ENCODE measurements at regions not wholly inside any gene's neighbourhood (a gene's known extent, or its start where the extent isn't known, plus 50 kb on each side); places are given as distances from the start of the nearest gene placed in this dataset.

DNA sequence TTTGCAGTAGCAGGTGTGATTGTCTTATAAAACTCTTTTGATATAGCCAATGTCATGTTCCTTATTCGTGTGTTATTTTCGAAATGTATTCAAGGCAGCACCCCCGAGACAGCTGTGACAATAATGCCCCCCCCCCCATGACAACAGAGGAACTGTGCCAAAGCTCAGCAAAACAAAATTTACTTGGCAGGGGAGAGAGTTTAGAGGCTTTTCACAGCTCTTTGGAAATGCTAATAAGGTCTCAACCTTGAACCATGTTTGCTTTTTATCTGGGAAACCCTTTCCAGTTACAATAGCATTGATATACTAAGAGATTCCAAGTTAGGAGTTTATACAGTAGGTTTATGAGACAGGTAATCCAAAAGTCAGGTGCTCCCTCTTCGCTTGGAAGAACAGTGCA, 56.4 kb upstream of the USP44 start:
- DNase-seq (ENCODE audit: low read depth in 2 of 2): no peak

DNA sequence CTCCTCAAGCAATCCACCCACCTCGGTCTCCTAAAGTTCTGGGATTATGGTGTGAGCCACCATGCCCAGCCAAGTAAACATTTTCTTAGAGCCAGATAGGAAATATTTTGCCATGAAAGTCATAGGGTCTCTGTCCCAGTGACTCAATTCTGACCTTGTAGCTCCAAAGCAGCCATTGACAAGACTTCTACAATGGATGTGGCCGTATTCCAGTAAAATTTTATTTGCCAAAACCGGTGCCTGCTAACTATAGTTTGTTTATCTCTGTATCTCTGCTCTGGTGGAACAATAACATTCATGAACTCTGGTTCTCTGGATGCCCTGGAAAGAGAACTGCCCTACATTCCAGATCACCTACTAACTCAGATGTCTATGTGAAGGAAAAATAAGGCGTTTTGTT, 54.6 kb upstream of the USP44 start:
- DNase-seq (ENCODE audit: low read depth in 2 of 2): no peak

DNA sequence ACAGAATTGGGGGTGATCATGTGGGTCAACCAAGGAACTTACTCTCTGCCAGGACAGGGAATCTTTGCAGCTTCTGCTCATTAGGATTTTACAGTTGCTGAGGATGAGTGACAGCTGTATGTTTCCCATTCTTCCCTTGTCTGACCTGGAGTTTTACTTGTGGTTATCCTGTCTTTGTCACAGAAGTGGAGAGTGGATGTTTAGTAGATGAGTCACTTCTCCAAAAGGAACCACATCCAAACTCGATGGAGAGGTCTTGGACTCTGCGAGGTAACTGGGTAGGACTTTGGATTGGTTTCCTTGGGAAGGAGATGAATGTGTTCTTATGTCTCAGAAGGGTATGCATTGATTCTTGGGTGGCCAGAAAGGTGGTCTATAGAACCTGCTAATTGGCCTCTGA, 53.8 kb upstream of the USP44 start:
- no peak for DNase-seq (ENCODE audit: low read depth in 2 of 2)

DNA sequence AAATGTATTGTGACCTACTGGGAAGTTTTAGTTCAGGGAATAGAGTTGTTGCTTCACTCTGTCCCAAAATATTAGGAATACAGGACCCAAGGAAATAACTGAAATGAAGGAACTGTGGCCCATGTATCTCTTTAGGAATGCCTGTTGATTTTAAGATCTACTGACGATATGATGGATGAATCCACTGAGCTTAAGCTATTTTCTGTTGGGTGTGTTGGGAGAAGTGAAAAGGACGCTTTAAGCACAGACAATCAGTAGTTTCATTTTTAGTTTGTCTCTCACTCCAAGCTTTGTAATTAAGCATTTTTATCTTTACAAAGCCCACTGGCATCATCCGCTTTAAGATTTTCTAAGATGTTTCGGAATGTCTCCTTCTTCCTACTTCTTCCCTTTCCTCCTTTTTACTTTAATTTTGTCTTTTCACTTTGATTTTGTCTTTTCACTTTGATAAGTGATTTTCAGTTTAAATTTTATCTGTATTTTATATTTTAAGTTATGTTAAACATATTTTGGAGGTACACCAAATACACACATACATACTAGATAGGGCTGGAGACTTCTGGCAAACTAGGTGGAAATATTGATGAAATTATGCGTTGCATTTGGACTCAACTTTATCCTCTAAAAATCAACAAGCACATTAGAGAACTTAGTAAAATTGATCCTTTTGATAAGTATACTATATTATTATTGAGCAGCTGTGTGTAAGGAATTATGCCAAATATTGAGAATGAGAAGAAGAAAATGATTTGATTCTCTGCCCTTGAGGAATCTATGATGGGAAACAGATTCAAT, 52.3 kb upstream of the USP44 start:
- DNase-seq (ENCODE audit: low read depth in 2 of 2): no peak

DNA sequence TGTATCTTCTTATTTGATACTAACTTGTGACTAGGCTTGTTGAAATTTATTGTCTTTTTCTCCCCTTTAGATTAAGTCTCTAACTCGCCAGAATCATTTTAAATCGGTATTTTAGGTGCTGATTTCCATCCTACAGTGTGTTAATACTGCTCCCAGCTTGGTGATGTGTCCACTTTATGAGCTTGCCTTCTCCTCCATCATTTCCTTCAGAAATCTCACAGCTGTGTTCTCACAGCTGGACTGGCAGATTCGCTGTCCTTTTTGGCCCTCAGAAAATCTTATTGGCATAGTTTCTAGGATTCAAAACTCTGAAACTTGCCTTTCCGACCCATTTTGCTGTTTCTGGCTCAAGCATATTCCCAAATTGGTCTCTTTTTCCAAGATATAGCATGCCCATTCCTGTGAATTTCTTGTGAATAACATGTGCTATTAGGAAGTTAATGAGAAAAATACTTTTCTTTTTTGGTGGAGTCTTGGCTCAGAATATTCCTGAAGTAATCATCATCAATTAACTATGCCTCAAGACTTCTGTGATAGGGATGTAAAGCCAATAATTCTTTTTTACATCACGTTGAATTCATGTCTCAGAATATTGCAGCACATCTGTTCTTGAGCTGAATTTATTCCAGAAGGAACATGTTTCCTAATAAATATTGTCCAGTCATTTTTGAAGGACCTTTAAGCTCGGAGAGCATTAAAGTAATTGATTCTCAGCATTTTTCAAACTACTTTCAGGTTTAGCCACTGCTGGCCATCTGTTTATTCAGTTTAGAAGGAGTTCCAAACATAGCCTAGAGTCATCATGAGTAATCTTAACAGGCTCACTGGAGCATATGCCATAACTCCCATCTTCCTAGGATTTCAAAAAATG, 50.0 kb upstream of the USP44 start:
- peak in 1 of 2 experiments; percentile 15 for DNase-seq (ENCODE audit: low read depth in 2 of 2)
